Stimulated activated CD8-positive, alpha-beta memory T cell treated with anti-CD3 and anti-CD28 coated beads, Interleukin-15, amount 100 ng/mL, for 1 hour (primary cell): ENCODE measurements at regions not wholly inside any gene's neighbourhood (a gene's known extent, or its start where the extent isn't known, plus 50 kb on each side); places are given as distances from the start of the nearest gene placed in this dataset.
A peak's percentile ranks its signal among the peaks of the same experiment; 100 is the strongest.

Experiments used
- DNase-seq: peaks from one replicate; pipeline ENCODE4 v3.0.0-alpha.2; 2020; ENCODE audit warnings: low read depth

- DNase-seq, result no peak
Observed at GRCh38 chr1:201708691-201709090, 120.3 kb upstream of the IPO9 start.

- DNase-seq, result peak; percentile 7
Observed at GRCh38 chr1:201709564-201710295, 119.2 kb upstream of the IPO9 start.

GRCh38 chr1:201710632-201711597 is 118.0 kb upstream of the IPO9 start:
- DNase-seq, result no peak

GRCh38 chr1:201711811-201712210 is 117.1 kb upstream of the IPO9 start:
- DNase-seq, result no peak

- no peak for DNase-seq
Observed at GRCh38 chr1:201712387-201713085, 116.4 kb upstream of the IPO9 start.

GRCh38 chr1:201713086-201713810 is 115.7 kb upstream of the IPO9 start:
- no peak for DNase-seq

GRCh38 chr1:201714542-201715329 is 114.2 kb upstream of the IPO9 start:
- no peak for DNase-seq

GRCh38 chr1:201715351-201715750 is 113.6 kb upstream of the IPO9 start:
- DNase-seq, result no peak

- no peak for DNase-seq
Observed at GRCh38 chr1:201715801-201716741, 112.9 kb upstream of the IPO9 start.

GRCh38 chr1:201716742-201717135 is 112.2 kb upstream of the IPO9 start:
- no peak for DNase-seq

GRCh38 chr1:201717286-201717685 is 111.7 kb upstream of the IPO9 start:
- no peak for DNase-seq

GRCh38 chr1:201718346-201719202 is 110.4 kb upstream of the IPO9 start:
- DNase-seq, result no peak

GRCh38 chr1:201719812-201720521 is 109.0 kb upstream of the IPO9 start:
- no peak for DNase-seq

- no peak for DNase-seq
Observed at GRCh38 chr1:201720522-201720844, 108.5 kb upstream of the IPO9 start.

- no peak for DNase-seq
Observed at GRCh38 chr1:201721082-201722049, 107.6 kb upstream of the IPO9 start.

- DNase-seq, result no peak
Observed at GRCh38 chr1:201724039-201724765, 104.8 kb upstream of the IPO9 start.

GRCh38 chr1:201724766-201725118 is 104.2 kb upstream of the IPO9 start:
- no peak for DNase-seq
